MV-4-11 (cell line): ENCODE measurements at regions not wholly inside any gene's neighbourhood (a gene's known extent, or its start where the extent isn't known, plus 50 kb on each side); places are given as distances from the start of the nearest gene placed in this dataset.
"Not testable (repeated sequence)": the region's sequence is repeated elsewhere in the genome, so short reads cannot be mapped to it uniquely, and the experiment has no call there.

ENCODE experiments used
- DNase-seq: peaks from one replicate; lab custom pipeline; 2025; lab: John Stamatoyannopoulos, UW

- no peak for DNase-seq
These were observed 127.7 kb upstream of the ZNF267 start for GRCh38 chr16:31745900-31746299.

GRCh38 chr16:31754998-31755615, 118.5 kb upstream of the ZNF267 start:
- no peak for DNase-seq

- DNase-seq: no peak
These were observed 109.5 kb upstream of the ZNF267 start for GRCh38 chr16:31764103-31764502.

- DNase-seq: no peak
These were observed 106.3 kb upstream of the ZNF267 start for GRCh38 chr16:31767267-31767666.

- no peak for DNase-seq
These were observed 93.3 kb upstream of the ZNF267 start for GRCh38 chr16:31780342-31780741.

- no peak for DNase-seq
These were observed 88.5 kb upstream of the ZNF267 start for GRCh38 chr16:31785126-31785525.

GRCh38 chr16:31807086-31807485, 66.5 kb upstream of the ZNF267 start:
- no peak for DNase-seq

- DNase-seq: no peak
These were observed 62.7 kb upstream of the ZNF267 start for GRCh38 chr16:31810863-31811262.

- not testable (repeated sequence) for DNase-seq
These were observed 57.5 kb upstream of the ZNF267 start for GRCh38 chr16:31816141-31816540.

- DNase-seq: no peak
These were observed 54.2 kb upstream of the ZNF267 start for GRCh38 chr16:31819386-31819785.

GRCh38 chr16:31819948-31820347, 53.7 kb upstream of the ZNF267 start:
- DNase-seq: no peak
